H54 (cell line): ENCODE measurements at regions not wholly inside any gene's neighbourhood (a gene's known extent, or its start where the extent isn't known, plus 50 kb on each side); places are given as distances from the start of the nearest gene placed in this dataset.
"Not testable (repeated sequence)": the region's sequence is repeated elsewhere in the genome, so short reads cannot be mapped to it uniquely, and the experiment has no call there.

Source experiments
- DNase-seq: peaks from one replicate; pipeline ENCODE4 v3.0.0; 2011; ENCODE audit warnings: low spot score, mixed read lengths; ENCODE audit not compliant: insufficient read length
- FAIRE-seq: peaks from 3 replicates; lab custom pipeline; 2011; peaks lifted over from hg19 to GRCh38; lab: Jason Lieb, UNC
- POLR2A ChIP-seq: IDR thresholded peaks from 2 replicates; pipeline ENCODE4 v1.6.1; 2011; ENCODE audit warnings: low read depth, mild to moderate bottlenecking, low read length

DNA sequence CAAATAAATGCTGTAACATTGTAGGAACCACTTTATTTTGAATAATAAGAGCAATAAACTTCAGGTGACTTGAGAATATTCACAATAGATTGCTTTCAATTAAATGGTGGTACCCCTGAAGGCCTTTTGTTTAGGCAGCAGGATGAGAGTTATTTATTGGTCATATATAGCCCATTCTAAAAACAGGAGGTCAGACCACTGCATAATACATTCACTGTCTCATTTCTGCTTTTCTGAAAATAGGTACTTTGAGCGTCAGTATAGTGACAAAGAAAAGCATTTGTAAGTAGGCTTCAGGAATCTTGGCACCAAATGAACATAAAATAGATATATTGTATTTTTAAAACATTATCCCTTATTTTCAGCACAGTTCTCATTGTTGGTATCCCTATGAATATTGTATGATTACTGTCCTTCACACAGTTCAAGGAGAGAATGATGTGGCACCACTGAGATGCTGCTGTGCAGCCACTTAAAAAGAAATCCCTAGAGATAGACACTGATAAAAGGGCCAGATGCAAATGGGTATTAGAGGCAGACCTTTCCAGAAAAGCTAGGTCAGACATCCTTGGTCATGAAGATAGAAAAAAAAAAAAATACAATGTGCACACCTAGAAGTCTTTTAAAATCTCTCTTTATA is 381.8 kb upstream of the ST8SIA4 start:
- FAIRE-seq (no peak), DNase-seq (no peak)
- no peak for TF ChIP-seq POLR2A

DNA sequence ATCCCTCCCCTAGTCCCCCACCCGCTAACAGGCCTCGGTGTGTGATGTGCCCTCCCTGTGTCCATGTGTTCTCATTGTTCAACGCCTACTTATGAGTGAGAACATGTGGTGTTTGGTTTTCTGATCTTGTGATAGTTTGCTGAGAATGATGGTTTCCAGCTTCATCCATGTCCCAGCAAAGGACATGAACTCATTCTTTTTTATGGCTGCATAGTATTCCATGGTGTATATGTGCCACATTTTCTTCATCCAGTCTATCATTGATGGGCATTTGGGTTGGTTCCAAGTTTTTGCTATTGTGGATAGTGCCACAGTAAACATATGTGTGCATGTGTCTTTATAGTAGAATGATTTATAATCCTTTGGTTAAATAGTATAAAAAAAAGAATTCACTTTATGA is 380.9 kb upstream of the ST8SIA4 start:
- not testable (repeated sequence) for FAIRE-seq

DNA sequence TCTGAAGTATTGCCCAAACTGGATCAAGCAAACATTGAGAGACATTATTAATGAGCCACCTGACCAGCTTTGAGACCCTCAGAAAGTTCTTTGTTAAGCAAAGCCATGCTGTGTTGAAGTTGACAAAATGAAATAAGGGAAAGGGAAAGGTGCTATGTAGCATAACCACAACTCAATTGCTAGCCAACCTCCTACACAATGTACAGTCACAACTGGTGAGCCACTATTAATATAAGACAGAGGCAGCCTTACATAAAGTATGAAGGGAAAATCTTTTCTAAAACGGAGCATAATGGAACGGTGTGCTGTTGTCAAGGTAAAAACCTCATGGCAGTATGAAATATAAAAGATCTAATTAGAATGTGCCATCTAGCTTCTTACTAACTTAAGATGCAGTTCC is 375.8 kb upstream of the ST8SIA4 start:
- TF ChIP-seq POLR2A = no peak
- no peak for DNase-seq

More for the DNA sequence above, 380.9 kb upstream of the ST8SIA4 start:
- not testable (repeated sequence) for DNase-seq

DNA sequence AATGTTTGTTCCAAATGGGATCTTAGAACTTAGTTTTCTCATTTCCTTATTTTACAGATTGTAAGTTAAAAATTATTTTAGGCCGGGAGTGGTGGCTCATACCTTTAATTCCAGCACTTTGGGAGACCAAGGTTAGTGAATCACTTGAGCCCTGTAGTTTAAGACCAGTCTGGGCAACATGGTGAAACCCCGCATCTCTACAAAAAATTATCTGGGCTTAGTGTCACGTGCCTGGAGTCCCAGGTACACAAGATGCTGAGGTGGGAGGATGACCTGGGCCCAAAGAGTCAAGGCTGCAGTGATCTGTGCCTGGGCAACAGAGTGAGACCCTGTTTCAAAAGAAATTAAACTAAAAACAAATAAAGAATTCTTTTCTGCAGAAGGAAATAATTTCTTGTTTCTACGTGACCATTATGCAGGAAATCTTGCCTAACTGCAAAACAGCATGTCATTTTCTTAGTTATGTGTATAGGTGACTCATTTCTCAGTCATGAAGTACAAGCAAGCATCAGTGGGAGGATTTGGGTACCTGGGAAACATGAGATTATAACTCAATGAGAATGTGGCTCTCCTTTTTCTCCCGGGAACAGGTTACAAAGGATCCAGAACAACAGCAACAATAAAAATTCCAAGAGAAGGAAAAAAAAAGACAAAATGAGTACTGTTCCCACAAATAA is 375.1 kb upstream of the ST8SIA4 start:
- FAIRE-seq (peak; percentile 78), DNase-seq (peak; percentile 3)
- TF ChIP-seq POLR2A = no peak

More for the DNA sequence above, 375.8 kb upstream of the ST8SIA4 start:
- FAIRE-seq = no peak

DNA sequence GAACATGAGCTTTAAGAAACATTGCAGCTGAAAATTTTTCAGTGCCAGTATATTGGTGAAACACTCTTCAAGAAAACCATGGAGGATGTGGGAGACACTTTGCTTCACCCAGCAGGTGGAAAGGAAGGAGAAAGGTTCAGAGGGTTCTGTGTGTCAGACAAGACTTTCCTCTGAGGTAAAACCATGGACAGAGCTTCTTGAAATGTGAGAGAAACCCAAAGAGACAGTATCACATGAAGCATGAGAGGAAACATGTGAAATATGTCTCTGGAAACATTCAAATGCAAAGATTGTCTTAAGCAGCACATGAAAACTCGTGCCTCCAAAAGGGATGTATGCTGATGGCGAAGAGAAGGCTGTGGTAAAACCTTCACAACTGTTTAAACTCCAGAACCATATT is 368.9 kb upstream of the ST8SIA4 start:
- DNase-seq (no peak), FAIRE-seq (no peak)
- TF ChIP-seq POLR2A = no peak

DNA sequence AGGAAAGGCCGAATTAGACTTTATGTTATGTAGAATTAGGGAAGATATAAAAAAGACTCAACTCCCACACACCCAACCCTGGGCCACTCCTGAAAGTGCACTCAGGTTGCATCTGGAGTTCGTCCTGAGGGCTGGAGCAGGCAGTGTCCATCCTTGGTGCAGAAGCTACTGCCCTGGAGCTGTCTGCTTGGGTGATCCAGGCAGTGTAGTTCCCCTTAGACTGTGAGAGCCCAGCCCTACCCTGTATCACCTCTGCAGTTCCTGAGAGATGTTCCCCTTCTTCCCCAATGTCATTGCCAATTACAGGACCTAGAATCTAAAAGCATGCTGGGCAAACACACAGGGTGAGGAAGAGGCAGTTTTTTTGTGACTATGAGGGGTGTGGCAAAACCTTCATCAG is 368.3 kb upstream of the ST8SIA4 start:
- DNase-seq = no peak
- no peak for FAIRE-seq
- TF ChIP-seq POLR2A = no peak

DNA sequence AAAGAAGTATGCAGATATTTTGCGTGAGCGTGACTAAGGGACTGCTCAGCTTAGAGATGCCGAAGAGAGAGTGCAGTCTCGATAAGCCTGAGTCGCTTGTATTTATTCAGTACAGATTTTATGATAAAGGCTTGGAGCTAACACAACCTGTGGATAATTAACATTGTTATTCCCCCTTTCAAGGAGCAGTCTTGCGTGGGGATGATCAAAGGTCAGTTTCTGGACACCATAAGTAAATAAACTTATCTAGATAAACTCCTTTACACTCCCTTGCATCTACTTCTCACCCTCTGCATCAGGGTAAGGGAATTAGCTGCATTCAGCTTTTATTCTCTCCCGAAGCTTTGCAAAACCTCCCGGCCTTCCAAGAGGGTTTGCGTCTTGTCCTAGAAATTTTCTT is 357.8 kb upstream of the ST8SIA4 start:
- FAIRE-seq (no peak), DNase-seq (no peak)
- no peak for TF ChIP-seq POLR2A

DNA sequence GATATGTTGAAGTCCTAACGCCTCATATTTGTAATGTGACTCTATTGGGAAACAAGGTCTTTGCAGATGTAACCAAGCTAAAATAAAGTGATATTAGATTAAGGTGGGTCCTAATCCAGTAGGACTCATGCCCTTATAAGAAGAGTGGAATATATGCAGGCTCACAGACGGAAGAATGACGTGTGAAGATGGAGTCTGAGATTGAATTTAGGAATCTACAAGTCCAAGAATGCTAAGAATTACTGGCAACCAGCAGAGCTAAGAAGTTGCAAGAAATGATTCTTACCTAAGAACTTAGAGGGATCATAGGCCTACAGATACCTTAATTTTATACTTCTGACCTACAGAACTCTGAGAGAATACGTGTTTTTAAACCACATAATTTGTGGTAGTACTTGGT is 350.0 kb upstream of the ST8SIA4 start:
- DNase-seq (no peak), FAIRE-seq (no peak)
- no peak for TF ChIP-seq POLR2A

DNA sequence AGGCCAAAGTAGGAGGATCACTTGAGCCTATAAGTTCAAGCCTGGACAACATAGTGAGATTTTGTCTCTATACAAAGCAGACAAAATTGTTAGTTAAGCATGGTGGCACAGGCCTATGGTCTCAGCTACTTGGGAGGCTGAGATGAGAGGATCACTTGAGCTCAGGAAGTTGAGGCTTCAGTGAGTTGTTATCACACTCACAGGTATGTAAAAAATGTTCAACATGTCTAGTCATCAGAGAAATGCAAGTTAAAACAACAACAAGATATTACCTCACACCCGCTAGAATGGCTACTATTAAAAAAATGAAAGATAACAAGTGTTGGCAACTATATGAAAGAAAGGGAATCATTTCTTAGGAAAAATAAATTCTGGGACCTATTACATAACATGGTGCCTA is 341.5 kb upstream of the ST8SIA4 start:
- no peak for TF ChIP-seq POLR2A
- FAIRE-seq (no peak), DNase-seq (no peak)

DNA sequence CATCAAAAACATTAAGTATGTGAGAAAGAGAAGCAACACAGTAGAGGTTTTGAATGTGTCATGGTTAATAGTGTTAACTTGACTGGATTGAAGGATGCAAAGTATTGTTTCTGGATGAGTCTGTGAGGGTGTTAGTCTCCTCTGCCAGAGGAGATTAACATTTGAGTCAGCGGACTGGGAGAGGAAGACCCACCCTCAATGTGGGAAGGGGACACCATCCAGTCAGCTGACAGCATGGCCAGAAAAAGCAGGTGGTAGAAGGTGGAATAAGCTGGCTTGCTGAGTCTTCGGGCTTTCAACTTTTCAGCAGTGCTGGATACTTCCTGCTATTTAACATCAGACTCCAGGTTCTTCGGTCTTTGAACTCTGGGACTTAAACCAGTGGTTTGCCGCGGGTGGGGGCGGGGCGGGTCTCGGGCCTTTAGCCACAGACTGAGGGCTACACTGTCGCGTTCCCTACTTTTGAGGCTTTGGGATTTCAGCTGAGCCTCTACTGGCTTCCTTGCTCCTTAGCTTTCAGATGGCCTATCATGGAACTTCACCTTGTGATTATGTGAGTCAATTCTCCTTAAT is 309.9 kb upstream of the ST8SIA4 start:
- no peak for FAIRE-seq
- no peak for TF ChIP-seq POLR2A
- no peak for DNase-seq

DNA sequence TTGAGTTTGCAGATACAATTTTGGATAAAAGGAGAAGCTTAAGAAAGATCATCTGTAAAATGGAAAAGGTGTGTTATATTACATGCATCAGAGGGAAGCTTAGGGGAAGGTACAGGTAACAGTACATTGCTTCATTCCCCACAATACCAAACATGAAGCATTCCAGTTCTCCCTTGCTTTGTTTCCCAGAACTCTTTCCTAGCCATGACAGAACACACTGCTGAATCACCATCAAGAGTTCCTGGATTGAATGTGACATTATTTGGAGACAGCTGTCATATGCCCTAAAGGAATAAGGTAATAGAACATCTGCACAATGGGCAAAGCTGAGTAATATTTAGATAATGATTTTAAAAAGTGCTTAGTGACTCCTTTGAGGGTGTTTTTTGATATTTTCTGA is 303.5 kb upstream of the ST8SIA4 start:
- no peak for TF ChIP-seq POLR2A
- FAIRE-seq (no peak), DNase-seq (no peak)

DNA sequence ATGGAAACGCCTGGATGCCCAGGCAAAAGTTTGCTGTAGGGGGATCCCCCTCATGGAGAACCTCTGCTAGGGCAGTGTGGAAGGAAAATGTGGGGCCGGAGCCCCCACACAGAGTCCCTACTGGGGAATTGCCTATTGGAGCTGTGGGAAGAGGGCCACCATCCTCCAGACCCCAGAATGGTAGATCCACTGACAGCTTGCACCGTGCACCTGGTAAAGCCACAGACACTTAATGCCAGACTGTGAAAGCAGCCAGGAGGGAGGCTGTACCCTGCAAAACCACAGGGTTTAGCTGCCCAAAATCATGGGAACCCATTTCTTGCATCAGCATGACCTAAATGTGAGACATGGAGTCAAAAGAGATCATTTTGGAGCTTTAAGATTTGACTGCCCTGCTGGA is 302.0 kb upstream of the ST8SIA4 start:
- not testable (repeated sequence) for FAIRE-seq, DNase-seq

DNA sequence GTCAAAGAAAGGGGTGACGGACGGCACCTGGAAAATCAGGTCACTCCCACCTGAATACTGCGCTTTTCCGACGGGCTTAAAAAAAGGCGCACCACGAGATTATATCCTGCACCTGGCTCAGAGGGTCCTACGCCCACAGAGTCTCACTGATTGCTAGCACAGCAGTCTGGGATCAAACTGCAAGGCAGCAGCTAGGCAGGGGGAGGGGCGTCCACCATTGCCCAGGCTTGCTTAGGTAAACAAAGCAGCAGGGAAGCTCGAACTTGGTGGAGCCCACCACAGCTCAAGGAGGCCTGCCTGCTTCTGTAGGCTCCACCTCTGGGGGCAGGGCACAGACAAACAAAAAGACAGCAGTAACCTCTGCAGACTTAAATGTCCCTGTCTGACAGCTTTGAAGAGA is 277.3 kb upstream of the ST8SIA4 start:
- not testable (repeated sequence) for FAIRE-seq, DNase-seq

DNA sequence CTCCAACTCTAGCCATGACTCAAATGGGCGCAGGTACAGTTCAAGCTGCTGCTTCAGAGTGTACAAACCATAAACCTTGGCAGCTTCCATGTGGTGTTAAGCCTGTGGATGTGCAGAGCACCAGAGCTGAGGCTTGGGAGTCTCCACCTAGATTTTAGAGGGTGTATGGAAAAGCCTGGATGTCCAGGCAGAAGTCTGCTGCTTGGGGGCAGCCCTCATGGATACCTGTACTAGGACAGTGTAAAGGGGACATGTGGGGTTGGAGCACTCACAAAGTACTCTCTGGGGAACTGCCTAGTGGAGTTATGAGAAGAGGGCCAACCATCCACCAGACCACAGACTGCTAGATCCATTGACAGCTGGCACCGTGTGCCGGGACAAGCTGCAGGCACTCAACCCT is 273.5 kb upstream of the ST8SIA4 start:
- DNase-seq = no peak
- FAIRE-seq = no peak
- no peak for TF ChIP-seq POLR2A

DNA sequence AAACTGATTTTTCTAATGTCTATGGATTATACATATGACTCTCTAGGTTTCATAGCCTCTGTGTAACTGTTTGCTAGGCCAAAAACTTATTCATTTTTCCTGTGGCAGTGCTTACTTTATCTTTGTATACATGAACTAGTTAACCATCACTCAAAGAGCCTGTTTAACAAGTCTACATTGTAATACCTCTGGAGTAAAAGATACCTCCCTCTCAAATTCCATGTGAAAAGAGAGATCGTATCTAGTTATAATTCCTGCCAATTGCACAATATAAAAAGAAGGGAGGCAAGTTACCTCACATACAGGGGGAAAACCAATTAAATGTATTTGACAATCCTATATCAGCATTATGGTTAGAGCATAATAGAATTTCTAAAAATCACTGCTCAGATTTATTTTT is 271.9 kb upstream of the ST8SIA4 start:
- FAIRE-seq (no peak), DNase-seq (no peak)
- no peak for TF ChIP-seq POLR2A
